ENCODE measurements at regions not wholly inside any gene's neighbourhood (a gene's known extent, or its start where the extent isn't known, plus 50 kb on each side); places are given as distances from the start of the nearest gene placed in this dataset.

DNA sequence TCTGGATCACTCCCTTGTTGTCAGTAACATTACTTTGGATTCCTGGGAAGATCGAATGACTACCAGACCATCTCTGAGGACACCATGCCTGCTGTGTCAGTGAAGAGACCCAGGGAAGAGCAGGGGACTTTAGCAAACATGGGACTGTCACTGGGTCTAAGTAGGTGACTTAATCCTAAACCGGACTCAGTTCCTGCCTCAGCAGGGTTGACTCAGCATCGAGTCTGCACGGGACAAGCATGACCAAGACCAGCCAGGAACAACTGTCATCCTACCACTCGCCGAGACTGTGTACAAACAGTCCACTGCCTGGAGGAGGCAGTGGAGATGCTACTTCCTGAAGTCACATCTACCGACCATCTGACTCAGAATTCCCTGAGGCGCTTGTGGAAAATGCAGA lies 53.2 kb upstream of the RAB4A start:
- no peak for DNase-seq (ENCODE audit: low spot score)
- H3K27ac ChIP-seq: no peak overlapping the region

GRCh38 chr1:229218612-229219025 lies 52.3 kb upstream of the RAB4A start:
- Histone ChIP-seq H3K27me3 (no peaks in the 10 kb centered on the region), H3K27ac (no peak overlapping the region), H3K4me3 (no peak overlapping the region), H3K9me3 (no peaks in the 10 kb centered on the region), H3K36me3 (no peaks in the 10 kb centered on the region), H3K4me1 (peaks cover 0 to 15% of the 10 kb centered on the region in 2 donors)
- DNase-seq (ENCODE audit: low spot score): no peak
- TF ChIP-seq, protein P1, sequence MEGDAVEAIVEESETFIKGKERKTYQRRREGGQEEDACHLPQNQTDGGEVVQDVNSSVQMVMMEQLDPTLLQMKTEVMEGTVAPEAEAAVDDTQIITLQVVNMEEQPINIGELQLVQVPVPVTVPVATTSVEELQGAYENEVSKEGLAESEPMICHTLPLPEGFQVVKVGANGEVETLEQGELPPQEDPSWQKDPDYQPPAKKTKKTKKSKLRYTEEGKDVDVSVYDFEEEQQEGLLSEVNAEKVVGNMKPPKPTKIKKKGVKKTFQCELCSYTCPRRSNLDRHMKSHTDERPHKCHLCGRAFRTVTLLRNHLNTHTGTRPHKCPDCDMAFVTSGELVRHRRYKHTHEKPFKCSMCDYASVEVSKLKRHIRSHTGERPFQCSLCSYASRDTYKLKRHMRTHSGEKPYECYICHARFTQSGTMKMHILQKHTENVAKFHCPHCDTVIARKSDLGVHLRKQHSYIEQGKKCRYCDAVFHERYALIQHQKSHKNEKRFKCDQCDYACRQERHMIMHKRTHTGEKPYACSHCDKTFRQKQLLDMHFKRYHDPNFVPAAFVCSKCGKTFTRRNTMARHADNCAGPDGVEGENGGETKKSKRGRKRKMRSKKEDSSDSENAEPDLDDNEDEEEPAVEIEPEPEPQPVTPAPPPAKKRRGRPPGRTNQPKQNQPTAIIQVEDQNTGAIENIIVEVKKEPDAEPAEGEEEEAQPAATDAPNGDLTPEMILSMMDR (IDR thresholded peaks at IDR 0.05): no peak

More for the DNA sequence above, 53.2 kb upstream of the RAB4A start:
- H3K4me1 ChIP-seq: peaks cover 0 to 11% of the 10 kb centered on the region in 2 donors
- no peaks in the 10 kb centered on the region for H3K36me3 ChIP-seq
- H3K9me3 ChIP-seq: no peaks in the 10 kb centered on the region
- H3K27me3 ChIP-seq: no peaks in the 10 kb centered on the region
- H3K4me3 ChIP-seq: no peak overlapping the region
- TF ChIP-seq, protein P1 (IDR thresholded peaks at IDR 0.05): no peak

DNA sequence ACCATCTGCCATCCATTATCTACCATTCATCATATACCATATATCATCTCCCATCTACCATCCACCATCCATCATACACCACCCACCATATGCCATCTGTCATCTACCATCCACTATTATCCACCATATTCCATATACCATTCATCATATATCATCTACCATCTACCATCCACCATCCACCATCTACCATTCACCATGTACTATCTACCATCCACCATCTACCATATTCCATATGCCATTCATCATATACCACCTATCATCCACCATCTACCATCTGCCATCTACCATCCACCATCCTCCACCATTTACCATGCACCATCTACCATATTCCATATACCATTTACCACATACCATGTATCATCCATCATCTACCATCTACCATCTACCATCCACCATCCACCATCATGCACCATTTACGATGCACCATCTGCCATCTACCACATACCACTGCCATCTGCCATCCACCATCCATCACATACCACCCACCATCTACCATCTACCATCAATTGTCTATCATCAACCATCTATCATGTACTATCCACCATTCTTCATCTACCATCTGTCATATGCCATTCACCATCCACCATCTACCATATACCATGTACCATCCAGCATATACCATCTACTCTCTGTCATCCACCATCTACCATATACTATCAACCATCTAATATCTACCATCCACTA lies 50.6 kb upstream of the RAB4A start:
- no peak overlapping the region for H3K4me3 ChIP-seq
- no peak for DNase-seq (ENCODE audit: low spot score)
- H3K27me3 ChIP-seq: no peaks in the 10 kb centered on the region
- TF ChIP-seq, protein P1 (IDR thresholded peaks at IDR 0.05): no peak
- peaks cover 0 to 16% of the 10 kb centered on the region in 2 donors for H3K4me1 ChIP-seq
- no peak overlapping the region for H3K27ac ChIP-seq
- no peaks in the 10 kb centered on the region for H3K9me3 ChIP-seq
- H3K36me3 ChIP-seq: no peaks in the 10 kb centered on the region

DNA sequence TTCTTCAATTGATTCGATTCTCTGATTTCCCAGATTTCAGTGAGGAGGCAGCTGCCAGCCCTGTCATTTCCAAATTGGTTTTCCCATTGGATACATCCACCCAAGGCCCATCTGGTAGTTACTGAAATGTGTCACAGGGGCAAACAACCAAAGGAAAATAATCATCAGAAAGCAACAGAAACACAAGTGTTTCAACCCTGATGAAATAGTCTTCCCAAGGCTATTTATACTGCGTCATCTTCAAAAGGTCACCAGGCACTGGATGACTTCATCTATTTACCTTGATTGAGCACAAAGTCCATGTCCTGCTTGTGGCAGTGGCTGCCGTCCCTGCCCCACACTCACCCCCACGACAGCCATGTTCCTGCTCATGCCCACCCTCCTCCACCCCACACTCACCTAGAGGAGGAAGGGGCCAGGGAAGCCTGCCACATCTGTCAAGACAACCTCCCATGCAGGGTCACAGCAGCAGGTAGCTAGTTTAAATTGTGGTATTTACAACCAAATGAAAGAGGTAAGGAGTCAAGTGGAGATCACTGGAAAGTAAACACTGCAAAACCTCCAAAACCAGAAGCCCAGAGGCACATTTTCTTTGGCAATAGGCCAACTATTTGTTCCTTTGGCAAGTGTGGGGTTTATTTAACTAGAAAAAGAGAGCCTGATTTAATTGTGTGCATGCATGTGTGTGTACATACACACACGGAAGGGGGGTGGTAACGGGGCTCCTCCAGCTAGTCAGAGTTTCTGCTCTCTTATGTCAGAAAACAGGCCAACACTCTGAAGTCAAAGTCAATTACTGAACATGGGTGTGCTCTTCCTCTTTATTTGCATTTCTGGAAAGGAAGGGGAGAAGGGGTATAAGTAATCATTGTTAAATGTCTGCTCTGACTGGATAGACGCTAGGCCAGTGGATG lies 49.5 kb upstream of the RAB4A start:
- Histone ChIP-seq H3K4me1 (peaks cover 0 to 16% of the 10 kb centered on the region in 2 donors), H3K27me3 (no peaks in the 10 kb centered on the region), H3K27ac (no peak overlapping the region), H3K9me3 (no peaks in the 10 kb centered on the region), H3K36me3 (no peaks in the 10 kb centered on the region), H3K4me3 (no peak overlapping the region)
- TF ChIP-seq, protein P1 (IDR thresholded peaks at IDR 0.05): no peak
- DNase-seq (ENCODE audit: low spot score): no peak
